Karpas-422 (cell line): ENCODE measurements at regions not wholly inside any gene's neighbourhood (a gene's known extent, or its start where the extent isn't known, plus 50 kb on each side); places are given as distances from the start of the nearest gene placed in this dataset.

Experiments used
- DNase-seq: peaks from one replicate; pipeline ENCODE4 v3.0.0-alpha.2; 2015
- H2AFZ ChIP-seq: fragments of 200-600 bp; sonication (generic); 2 replicates; pipeline ENCODE4 v1.6.1; 2014; ENCODE audit warnings: antibody characterized with exemption, low read length, mixed read lengths
- H3K27ac ChIP-seq: fragments of 200-600 bp; sonication (generic); 2 replicates; pipeline ENCODE4 v1.5.1; 2014; ENCODE audit warnings: mild to moderate bottlenecking, low read length, moderate library complexity
- H3K27me3 ChIP-seq: fragments of 200-600 bp; sonication (generic); 2 replicates; pipeline ENCODE4 v1.6.1; 2014; ENCODE audit warnings: low read length, mixed read lengths
- H3K36me3 ChIP-seq: fragments of 200-600 bp; sonication (generic); 2 replicates; pipeline ENCODE4 v1.6.1; 2014; ENCODE audit warnings: low read length, mixed read lengths; ENCODE audit not compliant: insufficient read depth
- H3K4me1 ChIP-seq: fragments of 200-600 bp; sonication (generic); 2 replicates; pipeline ENCODE4 v1.6.1; 2014; ENCODE audit warnings: mild to moderate bottlenecking, low read length, mixed read lengths
- H3K4me2 ChIP-seq: fragments of 200-600 bp; sonication (generic); 2 replicates; pipeline ENCODE4 v1.6.1; 2014; ENCODE audit warnings: low read length, low read depth, mild to moderate bottlenecking; ENCODE audit not compliant: poor library complexity, severe bottlenecking
- H3K4me3 ChIP-seq: fragments of 200-600 bp; sonication (generic); 2 replicates; pipeline ENCODE4 v1.5.1; 2014; ENCODE audit warnings: mild to moderate bottlenecking, antibody characterized with exemption, low read length, mixed read lengths
- H3K79me2 ChIP-seq: fragments of 200-600 bp; sonication (generic); 2 replicates; pipeline ENCODE4 v1.6.1; 2014; ENCODE audit warnings: mild to moderate bottlenecking, low read length, mixed read lengths
- H3K9ac ChIP-seq: fragments of 200-600 bp; sonication (generic); 2 replicates; pipeline ENCODE4 v1.6.0; 2014; ENCODE audit warnings: low read length
- H3K9me2 ChIP-seq: fragments of 200-600 bp; sonication (generic), shearing (Covaris generic); replicated peaks from 2 replicates; pipeline ENCODE4 v1.6.0; 2014; ENCODE audit warnings: mild to moderate bottlenecking, low read length, moderate library complexity; ENCODE audit not compliant: insufficient read depth
- H3K9me3 ChIP-seq: fragments of 300-700, 200-600 bp; sonication (generic); 2 replicates; pipeline ENCODE4 v1.6.1; 2014; ENCODE audit warnings: low read length, mixed read lengths
- H4K20me1 ChIP-seq: fragments of 200-600 bp; sonication (generic); 2 replicates; pipeline ENCODE4 v1.6.1; 2014; ENCODE audit warnings: mild to moderate bottlenecking, antibody characterized with exemption, low read length, low read depth; ENCODE audit not compliant: insufficient read depth

DNA sequence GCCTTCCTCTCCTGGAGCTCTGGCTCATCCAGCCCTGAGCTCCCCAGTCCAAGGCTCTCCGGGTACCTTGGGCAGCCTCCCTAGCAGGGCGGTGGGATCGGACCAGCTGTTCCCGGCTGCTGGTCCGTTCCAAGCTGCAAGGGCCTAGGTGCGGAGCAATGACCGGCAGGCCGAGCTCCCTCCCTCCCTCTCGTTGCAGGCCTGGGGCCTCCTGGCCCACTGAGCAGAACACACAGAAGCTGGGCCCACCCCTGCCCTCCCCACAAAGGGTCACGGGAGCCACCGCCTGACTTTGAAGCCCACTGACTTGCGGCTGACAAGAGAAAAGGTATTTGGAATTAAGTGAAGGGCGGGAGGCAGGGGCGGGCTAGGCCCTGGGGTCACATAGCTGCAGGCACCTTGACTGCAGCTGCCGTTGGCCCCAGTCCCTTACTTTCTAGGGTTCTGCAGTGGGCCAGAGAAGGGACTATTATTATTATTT, 104.7 kb upstream of the IER5L start:
- Histone ChIP-seq H3K9me3 (no peaks in the 10 kb centered on the region), H3K27me3 (no peaks in the 10 kb centered on the region), H3K9me2 (no peaks in the 10 kb centered on the region), H4K20me1 (no peaks in the 10 kb centered on the region), H3K4me3 (no peak overlapping the region), H3K4me2 (no peak overlapping the region), H3K36me3 (no peaks in the 10 kb centered on the region), H3K79me2 (no peaks in the 10 kb centered on the region), H2AFZ (no peak overlapping the region), H3K27ac (no peak overlapping the region), H3K9ac (no peak overlapping the region), H3K4me1 (no peaks in the 10 kb centered on the region)
- no peak for DNase-seq

DNA sequence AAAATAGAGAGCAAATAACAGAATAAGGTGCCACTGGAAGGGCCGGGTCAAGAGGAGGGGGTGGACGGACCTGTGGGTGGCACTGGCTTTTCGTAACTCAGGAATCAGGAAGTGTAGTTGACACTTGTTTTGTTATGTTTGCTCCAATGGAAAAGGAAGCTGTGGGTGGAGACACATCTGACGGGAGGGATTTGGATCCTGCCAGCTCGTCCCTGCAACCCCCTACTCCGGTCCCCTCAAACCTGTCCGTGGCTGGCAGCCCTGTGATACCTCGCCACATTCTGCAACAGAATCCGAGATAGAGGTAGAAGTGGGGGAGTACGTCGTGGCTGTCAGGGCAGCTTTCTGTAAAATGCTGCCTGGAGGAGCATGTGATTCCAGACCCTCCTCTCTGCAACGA, 104.2 kb upstream of the IER5L start:
- H3K4me2 ChIP-seq: no peak overlapping the region
- H3K4me1 ChIP-seq: no peaks in the 10 kb centered on the region
- H3K27ac ChIP-seq: no peak overlapping the region
- H3K27me3 ChIP-seq: no peaks in the 10 kb centered on the region
- no peak for DNase-seq
- no peak overlapping the region for H3K4me3 ChIP-seq
- no peak overlapping the region for H2AFZ ChIP-seq
- H3K36me3 ChIP-seq: no peaks in the 10 kb centered on the region
- no peak overlapping the region for H3K9ac ChIP-seq
- H4K20me1 ChIP-seq: no peaks in the 10 kb centered on the region
- no peaks in the 10 kb centered on the region for H3K9me2 ChIP-seq
- H3K9me3 ChIP-seq: no peaks in the 10 kb centered on the region
- H3K79me2 ChIP-seq: no peaks in the 10 kb centered on the region

DNA sequence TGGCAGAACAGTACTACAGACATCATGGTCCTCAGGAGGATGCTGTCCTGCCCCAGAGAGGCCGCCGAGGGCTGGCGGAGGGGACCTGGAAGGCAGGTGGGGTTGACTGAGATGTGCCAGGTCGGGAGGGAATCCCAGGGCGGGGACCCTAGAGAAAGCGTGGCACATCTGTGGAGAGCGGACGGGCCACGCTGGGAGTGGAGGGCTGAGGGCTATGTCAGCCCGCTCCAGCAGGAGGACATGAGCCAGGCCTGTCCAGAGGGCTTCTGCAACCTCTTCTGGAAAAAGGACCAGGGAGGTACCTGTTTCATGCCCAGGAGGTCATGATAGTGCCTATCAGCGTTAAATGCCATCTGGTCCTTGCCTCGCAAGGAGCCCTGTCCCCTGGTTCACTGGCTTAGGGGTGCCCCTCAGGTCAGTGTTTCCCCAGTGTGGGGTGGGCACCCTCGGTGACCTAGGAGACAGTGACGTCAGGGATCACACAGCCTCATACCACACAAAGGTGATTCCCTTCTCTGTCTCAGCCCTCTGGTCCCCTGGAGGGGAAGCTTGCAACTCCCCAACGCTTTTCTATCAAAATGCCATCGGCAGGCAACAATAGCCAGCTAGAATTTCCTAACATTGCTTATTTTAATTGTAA, 103.6 kb upstream of the IER5L start:
- Histone ChIP-seq H3K9ac (no peak overlapping the region), H3K36me3 (no peaks in the 10 kb centered on the region), H3K27me3 (no peaks in the 10 kb centered on the region), H2AFZ (no peak overlapping the region), H3K4me3 (no peak overlapping the region), H4K20me1 (no peaks in the 10 kb centered on the region), H3K27ac (no peak overlapping the region), H3K9me2 (no peaks in the 10 kb centered on the region), H3K9me3 (no peaks in the 10 kb centered on the region), H3K79me2 (no peaks in the 10 kb centered on the region), H3K4me2 (no peak overlapping the region), H3K4me1 (no peaks in the 10 kb centered on the region)
- DNase-seq: no peak

DNA sequence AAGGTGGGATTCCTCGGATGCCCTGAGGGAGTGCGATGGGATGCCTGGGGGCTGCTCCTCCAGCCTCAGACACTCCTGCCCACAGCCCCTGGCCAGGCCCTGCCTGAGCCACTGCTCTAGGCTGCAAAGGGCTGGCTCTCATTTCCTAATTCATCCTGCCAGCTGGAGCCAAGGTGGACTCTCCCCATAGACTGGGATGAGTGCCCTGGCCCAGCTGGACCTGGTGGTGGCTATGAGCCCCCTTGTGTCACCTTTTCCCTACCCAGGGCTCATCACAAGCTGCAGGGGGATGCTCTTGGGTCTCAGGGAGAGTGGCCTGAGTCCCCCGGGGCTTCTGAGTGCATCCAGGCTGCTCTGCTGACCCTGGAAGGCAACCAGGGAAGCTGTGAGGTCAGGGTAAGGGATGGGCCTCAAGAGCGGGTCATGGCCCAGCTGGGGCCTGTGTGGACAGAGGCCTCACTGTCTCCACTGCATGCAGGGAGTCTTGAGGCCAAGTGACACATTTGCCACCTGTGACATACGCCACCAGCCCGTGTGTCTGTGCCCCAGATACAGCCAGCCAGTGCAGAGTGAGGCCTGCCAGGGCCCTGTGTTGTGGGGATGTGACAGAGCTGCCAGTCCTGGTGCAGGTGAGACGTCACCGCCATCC, 102.7 kb upstream of the IER5L start:
- H3K36me3 ChIP-seq: no peaks in the 10 kb centered on the region
- H3K4me2 ChIP-seq: no peak overlapping the region
- H3K4me1 ChIP-seq: no peaks in the 10 kb centered on the region
- no peaks in the 10 kb centered on the region for H3K9me2 ChIP-seq
- no peak overlapping the region for H3K9ac ChIP-seq
- no peaks in the 10 kb centered on the region for H3K79me2 ChIP-seq
- H3K27ac ChIP-seq: no peak overlapping the region
- no peaks in the 10 kb centered on the region for H3K9me3 ChIP-seq
- H4K20me1 ChIP-seq: no peaks in the 10 kb centered on the region
- DNase-seq: no peak
- no peak overlapping the region for H3K4me3 ChIP-seq
- H3K27me3 ChIP-seq: no peaks in the 10 kb centered on the region
- H2AFZ ChIP-seq: no peak overlapping the region

DNA sequence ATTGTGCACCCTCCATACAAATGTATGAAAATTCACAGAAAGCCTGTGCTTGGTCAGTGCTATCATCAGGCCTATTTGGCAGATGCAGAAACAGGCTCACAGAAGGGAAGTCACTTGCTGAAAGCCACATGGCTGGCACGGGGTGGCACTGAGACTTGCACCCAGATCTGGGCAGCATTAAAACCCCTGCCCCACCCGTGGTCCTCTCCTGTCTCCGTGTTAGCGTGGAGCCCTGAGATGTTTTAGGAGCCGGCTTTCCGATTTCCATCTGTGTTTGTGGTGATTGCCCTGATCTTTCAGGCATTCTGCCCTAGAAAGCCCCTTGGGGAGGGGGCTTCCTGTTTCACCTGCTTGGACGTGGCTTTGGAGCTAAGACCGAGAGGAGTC, 102.2 kb upstream of the IER5L start:
- Histone ChIP-seq H3K9me3 (no peaks in the 10 kb centered on the region), H2AFZ (no peak overlapping the region), H3K36me3 (no peaks in the 10 kb centered on the region), H3K4me3 (no peak overlapping the region), H3K27me3 (no peaks in the 10 kb centered on the region), H3K9ac (no peak overlapping the region), H4K20me1 (no peaks in the 10 kb centered on the region), H3K4me1 (no peaks in the 10 kb centered on the region), H3K27ac (no peak overlapping the region), H3K4me2 (no peak overlapping the region), H3K79me2 (no peaks in the 10 kb centered on the region), H3K9me2 (no peaks in the 10 kb centered on the region)
- DNase-seq: no peak

DNA sequence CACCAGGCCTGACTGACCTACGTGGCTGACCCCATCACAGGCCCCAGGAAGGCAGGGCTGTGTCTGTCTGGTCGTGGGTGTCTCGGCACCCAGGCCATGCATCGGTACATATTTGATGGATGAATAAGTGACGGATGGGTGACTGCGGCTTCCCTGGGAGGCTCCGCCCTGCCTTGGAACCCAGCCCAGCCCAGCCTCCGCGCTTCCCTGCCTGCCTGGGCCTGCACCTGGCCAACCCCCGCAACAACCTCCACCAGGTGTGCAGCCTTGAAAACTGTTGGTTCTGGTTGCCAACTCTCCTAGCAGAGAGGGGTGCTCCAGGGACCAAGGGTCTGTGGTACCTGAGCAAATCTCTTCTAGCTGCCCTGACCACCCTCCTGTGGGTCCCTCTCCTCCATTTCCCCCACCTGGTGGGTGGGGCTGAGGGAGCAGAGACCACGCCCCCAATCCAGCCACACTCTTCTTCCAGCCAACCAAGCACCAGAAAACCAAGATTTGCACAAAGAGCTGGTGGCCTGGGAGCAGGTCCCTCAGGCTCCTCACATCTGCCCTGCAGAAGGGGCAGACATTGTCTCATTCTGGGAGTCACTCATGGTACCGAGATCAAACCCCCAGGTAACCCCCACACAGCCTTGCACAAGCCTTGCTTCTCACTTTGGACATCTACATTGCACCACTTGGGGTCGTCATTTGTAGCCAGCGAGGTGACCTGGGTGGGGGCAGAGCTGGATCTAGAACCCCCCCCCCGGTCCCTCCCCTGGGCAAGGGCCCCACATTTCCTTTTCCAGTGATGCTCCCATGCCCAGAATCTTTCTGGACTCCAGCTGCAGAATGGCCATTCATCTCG, 100.6 kb upstream of the IER5L start:
- Histone ChIP-seq H4K20me1 (no peaks in the 10 kb centered on the region), H3K9me2 (no peaks in the 10 kb centered on the region), H3K4me3 (no peak overlapping the region), H3K36me3 (no peaks in the 10 kb centered on the region), H3K9ac (no peak overlapping the region), H3K79me2 (no peaks in the 10 kb centered on the region), H2AFZ (no peak overlapping the region), H3K27ac (no peak overlapping the region), H3K4me2 (no peak overlapping the region), H3K4me1 (no peaks in the 10 kb centered on the region), H3K27me3 (no peaks in the 10 kb centered on the region), H3K9me3 (no peaks in the 10 kb centered on the region)
- no peak for DNase-seq

DNA sequence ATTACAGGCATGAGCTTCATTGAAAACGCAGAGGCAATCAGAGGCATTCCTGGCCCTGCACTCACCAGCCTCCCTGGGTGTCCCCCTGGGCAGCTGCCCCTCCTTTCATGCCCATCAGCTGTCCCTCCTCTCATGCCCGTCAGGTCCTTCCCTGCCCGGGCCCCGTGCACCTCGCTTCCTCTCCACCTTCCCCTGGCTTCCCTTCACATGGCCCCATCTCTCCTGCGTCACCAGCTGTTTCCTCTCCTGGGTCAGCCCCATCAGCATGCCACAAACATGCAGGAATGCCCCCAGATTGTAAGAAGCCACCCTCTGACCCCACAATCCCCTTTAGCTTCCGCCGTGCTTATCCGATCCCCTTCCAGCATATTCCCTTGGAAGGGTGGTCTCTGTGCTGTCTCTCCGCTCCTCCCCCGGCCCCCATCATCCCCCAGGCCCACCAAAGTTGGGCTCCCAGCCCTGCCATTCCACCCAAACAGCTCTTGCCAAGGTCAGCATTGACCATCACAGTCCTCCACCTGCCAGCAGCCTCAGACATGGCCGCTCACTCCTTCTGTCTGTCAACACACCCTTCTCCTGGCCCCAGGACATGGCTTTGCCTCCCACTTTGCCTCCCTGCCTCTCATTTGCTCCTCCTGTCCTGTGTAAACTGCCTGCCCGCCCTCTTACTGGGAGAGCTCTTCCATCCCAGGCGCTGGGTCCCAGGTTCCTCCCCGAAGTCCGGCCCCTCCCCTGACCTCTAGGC, 98.6 kb upstream of the IER5L start:
- no peaks in the 10 kb centered on the region for H3K36me3 ChIP-seq
- H3K9me2 ChIP-seq: no peaks in the 10 kb centered on the region
- H3K9me3 ChIP-seq: no peaks in the 10 kb centered on the region
- no peaks in the 10 kb centered on the region for H4K20me1 ChIP-seq
- H3K27me3 ChIP-seq: no peaks in the 10 kb centered on the region
- no peak overlapping the region for H3K9ac ChIP-seq
- H3K4me2 ChIP-seq: no peak overlapping the region
- no peaks in the 10 kb centered on the region for H3K4me1 ChIP-seq
- no peak for DNase-seq
- no peaks in the 10 kb centered on the region for H3K79me2 ChIP-seq
- no peak overlapping the region for H3K27ac ChIP-seq
- H3K4me3 ChIP-seq: no peak overlapping the region
- H2AFZ ChIP-seq: no peak overlapping the region
